Endothelial cell of umbilical vein (primary cell): ENCODE measurements at regions not wholly inside any gene's neighbourhood (a gene's known extent, or its start where the extent isn't known, plus 50 kb on each side); places are given as distances from the start of the nearest gene placed in this dataset.
"Not testable (repeated sequence)": the region's sequence is repeated elsewhere in the genome, so short reads cannot be mapped to it uniquely, and the experiment has no call there.

ENCODE experiments used
- CTCF ChIP-seq, 2 donors: IDR thresholded peaks; 1 replicate in 1 of 2; 2 replicates in 1 of 2; pipeline ENCODE4 v1.5.1; 2011; ENCODE audit warnings: low read length in 2 of 2, mild to moderate bottlenecking in 2 of 2, moderate library complexity in 2 of 2, control low read depth in 1 of 2, inconsistent platforms in 1 of 2, low read depth in 1 of 2; ENCODE audit not compliant: insufficient read depth in 1 of 2; ENCODE audit errors: extremely low read depth in 1 of 2
- EZH2 ChIP-seq: IDR thresholded peaks from 2 replicates; pipeline ENCODE4 v1.6.1; 2012; ENCODE audit warnings: borderline replicate concordance, low read depth, mild to moderate bottlenecking, moderate library complexity, low read length, inconsistent platforms; ENCODE audit not compliant: severe bottlenecking
- FOS ChIP-seq: IDR thresholded peaks from 2 replicates; pipeline ENCODE4 v1.6.1; 2011; ENCODE audit warnings: mild to moderate bottlenecking, low read length, moderate library complexity, borderline replicate concordance; ENCODE audit not compliant: insufficient read depth
- GATA2 ChIP-seq: IDR thresholded peaks from 2 replicates; pipeline ENCODE4 v1.7.0; 2011; ENCODE audit warnings: low read depth, mild to moderate bottlenecking, moderate library complexity, mixed read lengths, low read length; ENCODE audit not compliant: insufficient read length, insufficient read depth
- JUN ChIP-seq: IDR thresholded peaks from 2 replicates; pipeline ENCODE4 v1.6.1; 2011; ENCODE audit warnings: borderline replicate concordance, low read depth; ENCODE audit not compliant: insufficient read length, insufficient read depth
- MAX ChIP-seq: IDR thresholded peaks from 2 replicates; pipeline ENCODE4 v1.6.1; 2011; ENCODE audit not compliant: insufficient read depth, insufficient read length
- MYC ChIP-seq: IDR thresholded peaks from one replicate; pipeline ENCODE4 v1.6.1; 2011; ENCODE audit warnings: mild to moderate bottlenecking, low read depth, low read length
- POLR2A ChIP-seq: IDR thresholded peaks from 2 replicates; pipeline ENCODE4 v1.6.1; 2012; ENCODE audit warnings: low read depth, mild to moderate bottlenecking, control low read depth, low read length
- POLR2AphosphoS5 ChIP-seq: IDR thresholded peaks from 2 replicates; pipeline ENCODE4 v1.6.1; 2012; ENCODE audit warnings: low read depth, mild to moderate bottlenecking, control low read depth, low read length, moderate library complexity; ENCODE audit not compliant: insufficient read depth

- TF ChIP-seq POLR2A; CTCF (IDR thresholded peaks at IDR 0.05; ENCODE audit: extremely low read depth in 1 of 2, insufficient read depth in 1 of 2, low read depth in 1 of 2, low read length in 2 of 2); POLR2AphosphoS5; EZH2; GATA2; JUN; FOS; MAX; MYC: not testable (repeated sequence)
Measured at GRCh38 chr16:29248306-29248939, 158.1 kb downstream of the NPIPB11 start.
